Mucosa of descending colon (tissue), 3 donors: ENCODE measurements at regions not wholly inside any gene's neighbourhood (a gene's known extent, or its start where the extent isn't known, plus 50 kb on each side); places are given as distances from the start of the nearest gene placed in this dataset.

Experiments
- ATAC-seq: fragments of 200-7000 bp; cut with Tn5 transposase; one replicate; pipeline ENCODE4 v1.9.1; 2020; ENCODE audit warnings: mild to moderate bottlenecking, moderate library complexity
- DNase-seq, 3 donors: peaks; one replicate each; pipeline ENCODE4 v3.0.0-alpha.2; 2020
- H3K36me3 ChIP-seq: fragments of 200-600 bp; one replicate; pipeline ENCODE4 v1.8.0; 2021; ENCODE audit warnings: low read depth, mild to moderate bottlenecking
- H3K4me1 ChIP-seq: fragments of 200-600 bp; one replicate; pipeline ENCODE4 v1.8.0; 2021; ENCODE audit warnings: low read depth, mild to moderate bottlenecking
- H3K4me3 ChIP-seq: fragments of 200-600 bp; one replicate; pipeline ENCODE4 v1.8.0; 2021; ENCODE audit warnings: mild to moderate bottlenecking
- H3K9me3 ChIP-seq: fragments of 200-600 bp; one replicate; pipeline ENCODE4 v1.8.0; 2021; ENCODE audit warnings: mild to moderate bottlenecking
- intact Hi-C, 2 donors: fragments of 100-400 bp; cut with DNase I in 1 of 2; cut with micrococcal nuclease in 1 of 2; formaldehyde crosslinking; loops; one replicate each; pipeline versions ENCODE4 v1.11.0 to v1.11.1; 2022; cut with DNase I, micrococcal nuclease
- TF ChIP-seq, protein P1 (sequence below): fragments of 200-600 bp; IDR thresholded peaks from one replicate; pipeline ENCODE4 v1.8.0; 2022; ENCODE audit warnings: antibody characterized with exemption, mild to moderate bottlenecking
- donor health status: DM: no; HTN: no; CAD: no; lungs with moderate emphysema.
- donor health status: DM: no; HTN: no; CAD: no.
- donor health status: DM: no; HTN: yes; CAD: no.

GRCh38 chr6:121998631-121999030, 400.8 kb upstream of the HSF2 start:
- no peaks in the 10 kb centered on the region for H3K36me3 ChIP-seq
- H3K4me3 ChIP-seq: no peak overlapping the region
- ATAC-seq (no peak), DNase-seq (no peak)
- TF ChIP-seq, protein P1, sequence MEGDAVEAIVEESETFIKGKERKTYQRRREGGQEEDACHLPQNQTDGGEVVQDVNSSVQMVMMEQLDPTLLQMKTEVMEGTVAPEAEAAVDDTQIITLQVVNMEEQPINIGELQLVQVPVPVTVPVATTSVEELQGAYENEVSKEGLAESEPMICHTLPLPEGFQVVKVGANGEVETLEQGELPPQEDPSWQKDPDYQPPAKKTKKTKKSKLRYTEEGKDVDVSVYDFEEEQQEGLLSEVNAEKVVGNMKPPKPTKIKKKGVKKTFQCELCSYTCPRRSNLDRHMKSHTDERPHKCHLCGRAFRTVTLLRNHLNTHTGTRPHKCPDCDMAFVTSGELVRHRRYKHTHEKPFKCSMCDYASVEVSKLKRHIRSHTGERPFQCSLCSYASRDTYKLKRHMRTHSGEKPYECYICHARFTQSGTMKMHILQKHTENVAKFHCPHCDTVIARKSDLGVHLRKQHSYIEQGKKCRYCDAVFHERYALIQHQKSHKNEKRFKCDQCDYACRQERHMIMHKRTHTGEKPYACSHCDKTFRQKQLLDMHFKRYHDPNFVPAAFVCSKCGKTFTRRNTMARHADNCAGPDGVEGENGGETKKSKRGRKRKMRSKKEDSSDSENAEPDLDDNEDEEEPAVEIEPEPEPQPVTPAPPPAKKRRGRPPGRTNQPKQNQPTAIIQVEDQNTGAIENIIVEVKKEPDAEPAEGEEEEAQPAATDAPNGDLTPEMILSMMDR: no peak
- no peaks in the 10 kb centered on the region for H3K9me3 ChIP-seq
- H3K4me1 ChIP-seq: no peaks in the 10 kb centered on the region
- intact Hi-C loops: no loop called here

DNA sequence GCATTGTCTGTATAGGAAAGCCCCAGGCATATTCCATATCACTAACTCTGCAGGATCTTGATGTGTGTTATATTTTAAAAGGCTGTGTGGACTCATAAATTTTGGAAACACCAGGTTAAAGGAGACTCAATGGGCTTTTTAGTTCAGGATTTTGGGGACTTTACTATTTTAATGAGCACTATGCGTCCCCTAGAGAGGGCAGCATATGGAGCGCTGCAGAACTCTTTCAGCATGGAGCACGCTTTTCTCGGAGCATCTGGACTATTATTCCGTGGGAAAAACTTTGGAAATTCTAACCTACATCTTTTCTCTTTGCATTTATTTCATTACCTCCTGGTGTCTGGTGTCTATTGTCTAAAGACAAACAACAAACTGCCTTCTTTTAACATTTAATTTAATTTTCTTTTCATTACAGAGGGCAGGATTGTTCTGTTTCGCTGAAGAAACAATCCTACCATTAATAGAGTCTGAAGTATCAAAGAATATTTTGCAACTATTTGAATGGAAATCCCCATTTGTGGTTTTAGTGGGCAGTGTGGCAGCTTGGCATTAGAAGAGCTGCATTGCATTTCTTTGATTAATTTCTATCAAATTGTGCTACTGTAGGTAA, 399.9 kb upstream of the HSF2 start:
- intact Hi-C loops: no loop called here
- no peak for DNase-seq
- Histone ChIP-seq H3K9me3 (no peaks in the 10 kb centered on the region), H3K36me3 (no peaks in the 10 kb centered on the region), H3K4me1 (no peaks in the 10 kb centered on the region), H3K4me3 (no peak overlapping the region)
- TF ChIP-seq, protein P1: no peak
- no peak for ATAC-seq

DNA sequence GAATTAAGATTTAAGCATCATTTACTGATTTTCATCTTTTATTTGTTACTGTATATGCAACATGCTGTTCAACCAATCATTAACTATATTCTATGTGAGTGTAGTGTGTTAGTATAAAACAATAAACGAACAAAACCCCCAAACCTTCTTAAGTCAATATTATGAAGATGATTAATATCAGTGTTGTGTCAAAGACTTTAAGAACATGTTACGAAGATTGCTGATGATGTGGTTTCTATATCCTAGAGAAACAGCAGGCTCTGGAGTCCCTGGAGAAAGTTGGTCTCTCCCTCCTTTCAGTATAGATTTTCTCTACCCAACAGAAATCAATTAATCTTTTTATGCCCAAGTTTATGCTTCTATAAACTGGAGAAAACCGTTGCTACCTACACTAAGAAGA, 393.8 kb upstream of the HSF2 start:
- DNase-seq (no peak), ATAC-seq (no peak)
- Histone ChIP-seq H3K36me3 (no peaks in the 10 kb centered on the region), H3K4me1 (no peaks in the 10 kb centered on the region), H3K4me3 (no peak overlapping the region), H3K9me3 (no peaks in the 10 kb centered on the region)
- intact Hi-C loops: no loop called here
- TF ChIP-seq, protein P1: no peak

DNA sequence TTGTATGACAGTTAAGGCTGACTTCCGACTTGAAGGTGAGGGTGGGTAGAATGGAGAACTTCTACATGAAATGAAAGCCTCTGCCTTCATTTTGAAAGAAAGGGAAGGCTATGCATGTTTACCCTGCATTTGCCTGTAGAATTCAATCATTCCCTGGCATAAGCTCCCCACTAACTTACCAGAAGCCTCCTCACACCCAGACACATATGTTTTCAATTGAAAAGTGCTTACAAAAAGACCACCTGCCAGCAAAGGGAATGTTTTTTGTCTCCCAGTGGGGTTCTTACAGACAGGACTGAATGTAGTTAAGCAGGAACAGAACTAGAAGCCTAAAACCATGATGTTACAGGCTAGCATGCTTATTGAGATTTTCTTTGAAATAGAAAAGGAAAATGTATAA, 392.1 kb upstream of the HSF2 start:
- intact Hi-C loops: no loop called here
- H3K4me3 ChIP-seq: no peak overlapping the region
- TF ChIP-seq, protein P1: no peak
- H3K36me3 ChIP-seq: no peaks in the 10 kb centered on the region
- DNase-seq (no peak), ATAC-seq (no peak)
- no peaks in the 10 kb centered on the region for H3K4me1 ChIP-seq
- no peaks in the 10 kb centered on the region for H3K9me3 ChIP-seq

DNA sequence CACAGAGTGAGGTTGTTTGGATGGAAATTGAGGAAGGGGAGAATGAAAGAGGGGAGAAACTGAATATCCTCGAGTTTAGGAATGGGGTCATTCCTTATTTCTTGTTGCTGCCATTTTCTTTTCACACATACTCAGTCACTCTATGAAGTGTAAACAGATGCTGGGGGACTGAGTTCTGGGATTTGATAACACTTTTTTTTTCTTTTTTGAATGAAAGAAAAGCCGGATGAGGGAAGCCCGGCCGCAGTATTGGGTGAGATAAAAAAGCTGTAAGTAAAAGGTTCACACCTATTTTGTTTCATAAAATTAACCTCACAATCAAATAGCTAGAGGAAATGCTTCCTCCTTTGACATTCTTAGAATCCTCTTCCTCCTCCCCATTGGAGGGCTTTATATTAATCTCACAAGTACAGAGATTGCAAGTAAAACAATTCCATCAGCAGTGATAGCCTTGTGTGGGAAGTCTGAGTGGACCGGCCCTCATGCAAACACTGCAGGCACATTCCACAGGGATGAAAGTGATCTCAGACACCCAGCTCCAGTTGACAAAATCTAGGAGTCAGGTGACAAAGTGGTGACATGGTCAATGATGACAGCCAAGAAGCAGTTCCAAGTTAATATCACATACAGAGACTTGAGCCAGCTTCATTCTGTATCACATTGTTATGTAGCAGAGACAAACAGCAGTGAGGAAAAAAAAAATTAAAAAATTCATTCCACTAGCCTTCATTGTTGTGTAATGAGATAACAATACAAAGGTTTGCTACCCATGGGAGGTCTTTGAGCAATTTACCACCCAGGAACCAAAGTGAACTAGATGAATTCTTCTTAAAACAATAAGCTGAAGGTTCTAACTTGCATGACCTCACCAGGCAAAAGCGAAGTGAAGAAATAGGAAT, 391.1 kb upstream of the HSF2 start:
- no peak for ATAC-seq

More for the DNA sequence above, 391.1 kb upstream of the HSF2 start:
- H3K4me1 ChIP-seq: no peaks in the 10 kb centered on the region
- intact Hi-C loops: no loop called here
- H3K36me3 ChIP-seq: no peaks in the 10 kb centered on the region
- H3K9me3 ChIP-seq: no peaks in the 10 kb centered on the region
- TF ChIP-seq, protein P1: no peak
- no peak overlapping the region for H3K4me3 ChIP-seq
- no peak for DNase-seq
